ENCODE measurements at regions not wholly inside any gene's neighbourhood (a gene's known extent, or its start where the extent isn't known, plus 50 kb on each side); places are given as distances from the start of the nearest gene placed in this dataset.

DNA sequence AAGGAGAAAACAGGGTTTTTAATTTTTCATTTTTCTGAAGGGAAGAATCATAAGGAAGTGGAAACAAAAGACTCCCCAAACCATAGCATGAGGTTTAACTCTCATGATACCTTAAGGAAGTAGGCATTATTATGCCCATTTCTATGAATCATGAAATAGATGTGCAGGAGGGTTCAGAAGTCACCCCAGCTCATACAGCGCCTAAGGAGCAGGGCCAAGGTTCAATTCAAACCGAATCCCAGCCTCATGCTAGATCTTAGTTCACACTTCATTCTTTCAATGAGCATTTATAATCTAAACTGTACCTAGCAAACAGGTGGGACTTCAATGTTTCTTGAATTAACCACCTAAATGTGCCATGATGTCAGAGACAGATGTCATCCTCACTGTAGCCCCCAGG lies 111.9 kb upstream of the SLC25A33 start:
- TF ChIP-seq CTCF (IDR thresholded peaks at IDR 0.05; ENCODE audit: insufficient read depth, low read depth, low read length) = no peak
- no peak for TF ChIP-seq EZH2 (IDR thresholded peaks at IDR 0.05; ENCODE audit: insufficient read depth, low read length)

All from astrocyte (in vitro differentiated cells and primary cell).